ENCODE measurements at regions not wholly inside any gene's neighbourhood (a gene's known extent, or its start where the extent isn't known, plus 50 kb on each side); places are given as distances from the start of the nearest gene placed in this dataset.

- no peaks in the 10 kb centered on the region for H3K27me3 ChIP-seq (ENCODE audit: low read depth, low read length)
- no peaks in the 10 kb centered on the region for H3K9me3 ChIP-seq (ENCODE audit: insufficient read depth, low read length)
- H3K4me2 ChIP-seq (ENCODE audit: low read length) = no peak overlapping the region
- H3K4me1 ChIP-seq (ENCODE audit: low read length) = no peaks in the 10 kb centered on the region
- H3K9ac ChIP-seq (ENCODE audit: low read length) = no peak overlapping the region
- H3K79me2 ChIP-seq (ENCODE audit: low read length) = no peaks in the 10 kb centered on the region
- H2AFZ ChIP-seq (ENCODE audit: low read depth, low read length) = no peak overlapping the region
- TF ChIP-seq EZH2phosphoT487 (IDR thresholded peaks at IDR 0.05; ENCODE audit: low read depth) (no peak), CTCF (IDR thresholded peaks at IDR 0.05; ENCODE audit: low read depth, low read length) (no peak)
- no peak overlapping the region for H3K27ac ChIP-seq (ENCODE audit: low read length)
- no peak overlapping the region for H3K4me3 ChIP-seq (ENCODE audit: low read length)
- H3K36me3 ChIP-seq (replicated peaks; ENCODE audit: low read depth, low read length) = no peaks in the 10 kb centered on the region
- H4K20me1 ChIP-seq (ENCODE audit: insufficient read depth, low read length) = no peaks in the 10 kb centered on the region
These were observed 1935.9 kb upstream of the PCDH20 start for GRCh38 chr13:63351533-63351932.

GRCh38 chr13:63351081-63351480 lies 1935.4 kb upstream of the PCDH20 start:
- no peak overlapping the region; the same call in 1 of the 2 replicates for H2AFZ ChIP-seq (ENCODE audit: low read depth, low read length)
- no peaks in the 10 kb centered on the region for H4K20me1 ChIP-seq (ENCODE audit: insufficient read depth, low read length)
- TF ChIP-seq EZH2phosphoT487 (IDR thresholded peaks at IDR 0.05; ENCODE audit: low read depth) = no peak
- TF ChIP-seq CTCF (IDR thresholded peaks at IDR 0.05; ENCODE audit: low read depth, low read length) = no peak
- no peaks in the 10 kb centered on the region for H3K27me3 ChIP-seq (ENCODE audit: low read depth, low read length)
- no peak overlapping the region for H3K9ac ChIP-seq (ENCODE audit: low read length)
- H3K4me3 ChIP-seq (ENCODE audit: low read length) = no peak overlapping the region
- H3K4me1 ChIP-seq (ENCODE audit: low read length) = no peaks in the 10 kb centered on the region
- H3K27ac ChIP-seq (ENCODE audit: low read length) = no peak overlapping the region
- H3K9me3 ChIP-seq (ENCODE audit: insufficient read depth, low read length) = no peaks in the 10 kb centered on the region
- no peaks in the 10 kb centered on the region for H3K36me3 ChIP-seq (replicated peaks; ENCODE audit: low read depth, low read length)
- no peaks in the 10 kb centered on the region for H3K79me2 ChIP-seq (ENCODE audit: low read length)
- no peak overlapping the region for H3K4me2 ChIP-seq (ENCODE audit: low read length)

- Histone ChIP-seq H3K4me3 (ENCODE audit: low read length) (no peak overlapping the region), H2AFZ (ENCODE audit: low read depth, low read length) (no peak overlapping the region), H3K4me1 (ENCODE audit: low read length) (no peaks in the 10 kb centered on the region), H4K20me1 (ENCODE audit: insufficient read depth, low read length) (no peaks in the 10 kb centered on the region), H3K9me3 (ENCODE audit: insufficient read depth, low read length) (no peaks in the 10 kb centered on the region), H3K4me2 (ENCODE audit: low read length) (no peak overlapping the region), H3K27me3 (ENCODE audit: low read depth, low read length) (no peaks in the 10 kb centered on the region), H3K79me2 (ENCODE audit: low read length) (no peaks in the 10 kb centered on the region), H3K27ac (ENCODE audit: low read length) (no peak overlapping the region), H3K9ac (ENCODE audit: low read length) (no peak overlapping the region), H3K36me3 (replicated peaks; ENCODE audit: low read depth, low read length) (no peaks in the 10 kb centered on the region)
- no peak for TF ChIP-seq EZH2phosphoT487 (IDR thresholded peaks at IDR 0.05; ENCODE audit: low read depth)
- TF ChIP-seq CTCF (IDR thresholded peaks at IDR 0.05; ENCODE audit: low read depth, low read length) = no peak
These were observed 1930.2 kb upstream of the PCDH20 start for GRCh38 chr13:63345835-63346234.

GRCh38 chr13:63344711-63345110 lies 1929.1 kb upstream of the PCDH20 start:
- Histone ChIP-seq H3K4me2 (ENCODE audit: low read length) (no peak overlapping the region), H3K36me3 (replicated peaks; ENCODE audit: low read depth, low read length) (no peaks in the 10 kb centered on the region), H3K9me3 (ENCODE audit: insufficient read depth, low read length) (no peaks in the 10 kb centered on the region), H3K79me2 (ENCODE audit: low read length) (no peaks in the 10 kb centered on the region), H4K20me1 (ENCODE audit: insufficient read depth, low read length) (no peaks in the 10 kb centered on the region), H3K27ac (ENCODE audit: low read length) (no peak overlapping the region), H2AFZ (ENCODE audit: low read depth, low read length) (no peak overlapping the region), H3K4me1 (ENCODE audit: low read length) (no peaks in the 10 kb centered on the region), H3K9ac (ENCODE audit: low read length) (no peak overlapping the region), H3K4me3 (ENCODE audit: low read length) (no peak overlapping the region), H3K27me3 (ENCODE audit: low read depth, low read length) (no peaks in the 10 kb centered on the region)
- no peak for TF ChIP-seq CTCF (IDR thresholded peaks at IDR 0.05; ENCODE audit: low read depth, low read length)
- no peak for TF ChIP-seq EZH2phosphoT487 (IDR thresholded peaks at IDR 0.05; ENCODE audit: low read depth)
